SU-DHL-6 (cell line): ENCODE measurements at regions not wholly inside any gene's neighbourhood (a gene's known extent, or its start where the extent isn't known, plus 50 kb on each side); places are given as distances from the start of the nearest gene placed in this dataset.

ENCODE experiments used
- H2AFZ ChIP-seq: fragments of 200-600 bp; sonication (generic); 2 replicates; pipeline ENCODE4 v1.6.1; 2014; ENCODE audit warnings: low read depth, mild to moderate bottlenecking, moderate library complexity, mixed read lengths, antibody characterized with exemption, low read length; ENCODE audit not compliant: severe bottlenecking
- H3F3A ChIP-seq: fragments of 200-600 bp; shearing (Covaris generic); 2 replicates; pipeline ENCODE4 v1.6.0; 2016; ENCODE audit warnings: antibody characterized with exemption, mild to moderate bottlenecking; ENCODE audit not compliant: insufficient read depth
- H3K27ac ChIP-seq: fragments of 200-600 bp; sonication (generic); 2 replicates; pipeline ENCODE4 v1.5.1; 2016; ENCODE audit warnings: low read depth, mild to moderate bottlenecking, low read length, moderate library complexity, mixed read lengths
- H3K27me3 ChIP-seq: fragments of 200-600 bp; sonication (generic), shearing (Covaris generic); 2 replicates; pipeline ENCODE4 v1.6.0; 2014; ENCODE audit warnings: mild to moderate bottlenecking, low read length
- H3K36me3 ChIP-seq: fragments of 200-600 bp; sonication (generic); 2 replicates; pipeline ENCODE4 v1.6.1; 2014; ENCODE audit warnings: mild to moderate bottlenecking, low read length, mixed read lengths
- H3K4me2 ChIP-seq: fragments of 300-600, 200-600 bp; shearing (Covaris generic), sonication (generic); 2 replicates; pipeline ENCODE4 v1.6.0; 2014; ENCODE audit warnings: low read length, low read depth, mild to moderate bottlenecking; ENCODE audit not compliant: poor library complexity, severe bottlenecking
- H3K4me3 ChIP-seq: fragments of 200-600 bp; sonication (generic); 2 replicates; pipeline ENCODE4 v1.5.1; 2014; ENCODE audit warnings: antibody characterized with exemption, low read length, mild to moderate bottlenecking, mixed read lengths; ENCODE audit not compliant: insufficient read depth, poor library complexity, severe bottlenecking
- H3K79me2 ChIP-seq: fragments of 200-600 bp; sonication (generic); 2 replicates; pipeline ENCODE4 v1.6.1; 2014; ENCODE audit warnings: mild to moderate bottlenecking, low read length, moderate library complexity; ENCODE audit not compliant: insufficient read depth
- H3K9ac ChIP-seq: fragments of 200-600 bp; sonication (generic); 2 replicates; pipeline ENCODE4 v1.7.0; 2014; ENCODE audit warnings: mild to moderate bottlenecking, low read length
- H3K9me2 ChIP-seq: fragments of 200-600 bp; sonication (generic); replicated peaks from 2 replicates; pipeline ENCODE4 v1.6.1; 2014; ENCODE audit warnings: low read length; ENCODE audit not compliant: insufficient read depth
- H3K9me3 ChIP-seq: fragments of 200-600 bp; sonication (generic); 2 replicates; pipeline ENCODE4 v1.6.1; 2014; ENCODE audit warnings: low read length, mixed read lengths; ENCODE audit not compliant: insufficient read depth
- H4K20me1 ChIP-seq: fragments of 200-600 bp; sonication (generic); 2 replicates; pipeline ENCODE4 v1.6.1; 2014; ENCODE audit warnings: low read depth, mild to moderate bottlenecking, antibody characterized with exemption, low read length, moderate library complexity, mixed read lengths
- EZH2phosphoT487 ChIP-seq: fragments of 200-600 bp; sonication (generic), shearing (Covaris generic); conservative IDR thresholded peaks from 2 replicates; pipeline ENCODE4 v1.6.1; 2018; ENCODE audit warnings: mild to moderate bottlenecking, antibody characterized with exemption, low read length, moderate library complexity, mixed read lengths
- TF ChIP-seq, protein P1 (sequence below): fragments of 200-600 bp; sonication (generic); IDR thresholded peaks from one replicate; pipeline ENCODE4 v1.5.1; 2017; ENCODE audit warnings: antibody characterized with exemption, mild to moderate bottlenecking, low read length, moderate library complexity; ENCODE audit not compliant: insufficient read depth, poor library complexity, severe bottlenecking

GRCh38 chr1:47678464-47678980 is 240.7 kb downstream of the FOXD2 start:
- H3F3A ChIP-seq: no peaks in the 10 kb centered on the region
- H3K4me3 ChIP-seq: no peak overlapping the region
- no peaks in the 10 kb centered on the region for H3K79me2 ChIP-seq
- no peaks in the 10 kb centered on the region for H3K9me2 ChIP-seq
- no peak overlapping the region for H3K4me2 ChIP-seq
- H3K36me3 ChIP-seq: no peaks in the 10 kb centered on the region
- no peaks in the 10 kb centered on the region for H4K20me1 ChIP-seq
- H3K27me3 ChIP-seq: no peaks in the 10 kb centered on the region
- no peak overlapping the region for H3K9ac ChIP-seq
- H3K27ac ChIP-seq: no peak overlapping the region
- H3K9me3 ChIP-seq: no peaks in the 10 kb centered on the region
- no peak overlapping the region for H2AFZ ChIP-seq
- TF ChIP-seq, protein P1, sequence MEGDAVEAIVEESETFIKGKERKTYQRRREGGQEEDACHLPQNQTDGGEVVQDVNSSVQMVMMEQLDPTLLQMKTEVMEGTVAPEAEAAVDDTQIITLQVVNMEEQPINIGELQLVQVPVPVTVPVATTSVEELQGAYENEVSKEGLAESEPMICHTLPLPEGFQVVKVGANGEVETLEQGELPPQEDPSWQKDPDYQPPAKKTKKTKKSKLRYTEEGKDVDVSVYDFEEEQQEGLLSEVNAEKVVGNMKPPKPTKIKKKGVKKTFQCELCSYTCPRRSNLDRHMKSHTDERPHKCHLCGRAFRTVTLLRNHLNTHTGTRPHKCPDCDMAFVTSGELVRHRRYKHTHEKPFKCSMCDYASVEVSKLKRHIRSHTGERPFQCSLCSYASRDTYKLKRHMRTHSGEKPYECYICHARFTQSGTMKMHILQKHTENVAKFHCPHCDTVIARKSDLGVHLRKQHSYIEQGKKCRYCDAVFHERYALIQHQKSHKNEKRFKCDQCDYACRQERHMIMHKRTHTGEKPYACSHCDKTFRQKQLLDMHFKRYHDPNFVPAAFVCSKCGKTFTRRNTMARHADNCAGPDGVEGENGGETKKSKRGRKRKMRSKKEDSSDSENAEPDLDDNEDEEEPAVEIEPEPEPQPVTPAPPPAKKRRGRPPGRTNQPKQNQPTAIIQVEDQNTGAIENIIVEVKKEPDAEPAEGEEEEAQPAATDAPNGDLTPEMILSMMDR: no peak
- no peak for TF ChIP-seq EZH2phosphoT487

DNA sequence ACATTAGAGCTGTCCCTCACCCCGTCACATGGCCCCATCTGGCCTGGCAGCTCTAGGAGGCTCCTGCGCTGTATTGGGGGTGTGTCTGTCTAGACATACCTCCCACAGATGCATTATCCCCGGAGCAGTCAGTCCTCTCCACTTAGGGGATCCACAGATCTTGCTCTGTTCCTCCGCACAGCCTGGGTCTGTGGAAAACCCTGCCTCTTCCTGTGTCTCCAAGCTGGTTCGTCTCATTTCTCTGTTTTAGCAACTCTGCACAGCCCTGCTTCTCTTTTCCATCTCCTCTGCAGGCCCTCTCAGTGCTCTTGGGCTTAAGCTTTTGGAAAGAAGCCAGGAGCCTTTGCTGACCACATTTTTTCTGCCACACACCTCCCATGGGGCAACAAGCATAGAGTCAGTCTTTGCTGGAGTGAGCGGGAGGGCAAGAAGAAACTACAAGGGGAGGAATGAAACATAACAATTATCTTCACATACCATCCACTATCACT is 241.5 kb downstream of the FOXD2 start:
- Histone ChIP-seq H3K36me3 (no peaks in the 10 kb centered on the region), H3K27ac (no peak overlapping the region), H2AFZ (no peak overlapping the region), H3K9me3 (no peaks in the 10 kb centered on the region), H3K9me2 (no peaks in the 10 kb centered on the region), H3K9ac (no peak overlapping the region), H3K27me3 (no peaks in the 10 kb centered on the region), H3K79me2 (no peaks in the 10 kb centered on the region), H4K20me1 (no peaks in the 10 kb centered on the region), H3F3A (no peaks in the 10 kb centered on the region), H3K4me3 (no peak overlapping the region), H3K4me2 (no peak overlapping the region)
- TF ChIP-seq EZH2phosphoT487: no peak
- TF ChIP-seq, protein P1: no peak

- Histone ChIP-seq H4K20me1 (no peaks in the 10 kb centered on the region), H3F3A (no peaks in the 10 kb centered on the region), H3K9me3 (no peaks in the 10 kb centered on the region), H3K36me3 (no peaks in the 10 kb centered on the region), H3K9ac (no peak overlapping the region), H3K27ac (no peak overlapping the region), H3K79me2 (no peaks in the 10 kb centered on the region), H3K27me3 (no peaks in the 10 kb centered on the region), H2AFZ (no peak overlapping the region), H3K9me2 (no peaks in the 10 kb centered on the region), H3K4me3 (no peak overlapping the region), H3K4me2 (no peak overlapping the region)
- TF ChIP-seq EZH2phosphoT487: no peak
- TF ChIP-seq, protein P1: no peak
Measured at GRCh38 chr1:47679826-47680225, 242.0 kb downstream of the FOXD2 start.
